GM11168 (cell line): ENCODE measurements at regions not wholly inside any gene's neighbourhood (a gene's known extent, or its start where the extent isn't known, plus 50 kb on each side); places are given as distances from the start of the nearest gene placed in this dataset.

Experiments used
- in situ Hi-C: fragments of 300-500 bp; cut with MboI; formaldehyde crosslinking; loops from one replicate; pipeline ENCODE4 v1.12.0; 2022; ENCODE audit warnings: low sequenced_read_pairs; ENCODE audit not compliant: unreplicated experiment

- in situ Hi-C loops = no loop called here
Observed at GRCh38 chr7:38069052-38069451, 109.0 kb upstream of the STARD3NL start.

- in situ Hi-C loops = no loop called here
Observed at GRCh38 chr7:38070718-38071117, 107.3 kb upstream of the STARD3NL start.

- in situ Hi-C loops = loop anchor here (25.0 kb wide), 1 partner anchor 175 kb away; the partner anchor contains the start of genes EPDR1 and SFRP4
Observed at GRCh38 chr7:38086857-38087256, 91.2 kb upstream of the STARD3NL start.

- in situ Hi-C loops = loop anchor here (10.0 kb wide), 1 partner anchor 232 kb away; no protein-coding TSS in a partner anchor
Observed at GRCh38 chr7:38102507-38102906, 75.5 kb upstream of the STARD3NL start.

- in situ Hi-C loops = loop anchor here (5.0 to 10.0 kb wide), 2 partner anchors 116 to 229 kb away; no protein-coding TSS in a partner anchor
Observed at GRCh38 chr7:38105874-38106483, 72.1 kb upstream of the STARD3NL start.

- in situ Hi-C loops = loop anchor here (5.0 to 10.0 kb wide), 2 partner anchors 115 to 227 kb away; no protein-coding TSS in a partner anchor
Observed at GRCh38 chr7:38107486-38107893, 70.6 kb upstream of the STARD3NL start.

- in situ Hi-C loops = no loop called here
Observed at GRCh38 chr7:38112075-38112474, 66.0 kb upstream of the STARD3NL start.

GRCh38 chr7:38120076-38120475, 58.0 kb upstream of the STARD3NL start:
- in situ Hi-C loops = no loop called here

- in situ Hi-C loops = no loop called here
Observed at GRCh38 chr7:38122501-38122900, 55.5 kb upstream of the STARD3NL start.

- in situ Hi-C loops = no loop called here
Observed at GRCh38 chr7:38123494-38123893, 54.6 kb upstream of the STARD3NL start.

GRCh38 chr7:38127216-38128207, 50.5 kb upstream of the STARD3NL start:
- in situ Hi-C loops = no loop called here
